COLO668 (cell line): ENCODE measurements at regions not wholly inside any gene's neighbourhood (a gene's known extent, or its start where the extent isn't known, plus 50 kb on each side); places are given as distances from the start of the nearest gene placed in this dataset.
"Not testable (repeated sequence)": the region's sequence is repeated elsewhere in the genome, so short reads cannot be mapped to it uniquely, and the experiment has no call there.

Experiments used
- DNase-seq: peaks from one replicate; lab custom pipeline; 2025; ENCODE audit not compliant: unreplicated experiment; lab: John Stamatoyannopoulos, UW

GRCh38 chr4:132344924-132345828 is 803.9 kb upstream of the PCDH10 start:
- DNase-seq: no peak

DNA sequence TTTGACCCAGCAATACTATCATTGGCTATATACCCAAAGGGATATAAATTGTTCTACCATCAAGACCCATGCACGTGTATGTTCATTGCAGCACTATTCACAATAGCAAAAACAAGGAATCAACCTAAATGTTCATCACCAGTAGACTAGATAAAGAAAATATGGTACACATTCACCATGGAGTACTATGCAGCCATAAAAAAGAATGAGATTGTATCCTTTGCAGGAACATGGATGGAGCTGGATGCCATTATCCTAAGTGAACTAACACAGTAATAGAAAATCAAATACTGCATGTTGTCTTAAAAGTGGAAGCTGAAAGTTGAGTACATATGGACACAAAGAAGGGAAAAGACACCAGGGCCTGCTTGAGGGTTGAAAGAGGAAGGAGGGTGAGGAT is 803.1 kb upstream of the PCDH10 start:
- no peak for DNase-seq

DNA sequence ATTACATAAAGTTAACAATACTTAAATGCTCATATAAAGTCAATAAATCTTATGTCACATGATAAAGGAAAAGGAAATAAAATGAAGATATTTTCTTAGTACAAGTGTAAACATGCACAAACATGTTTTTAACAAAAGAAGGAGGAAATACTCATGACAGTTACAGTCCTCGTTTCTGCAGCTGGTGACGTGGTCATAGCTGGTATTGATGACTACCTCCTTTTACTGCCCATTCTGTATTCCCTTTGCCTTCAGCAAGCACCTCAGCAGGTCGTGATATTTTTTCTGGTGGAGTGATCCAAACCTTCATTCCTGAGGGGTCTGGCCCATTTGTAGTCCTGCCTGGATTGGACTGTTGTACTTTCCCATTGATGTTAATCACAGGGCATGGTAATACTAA is 797.5 kb upstream of the PCDH10 start:
- not testable (repeated sequence) for DNase-seq

- DNase-seq: no peak
These were observed 766.9 kb upstream of the PCDH10 start for GRCh38 chr4:132382243-132382642.

DNA sequence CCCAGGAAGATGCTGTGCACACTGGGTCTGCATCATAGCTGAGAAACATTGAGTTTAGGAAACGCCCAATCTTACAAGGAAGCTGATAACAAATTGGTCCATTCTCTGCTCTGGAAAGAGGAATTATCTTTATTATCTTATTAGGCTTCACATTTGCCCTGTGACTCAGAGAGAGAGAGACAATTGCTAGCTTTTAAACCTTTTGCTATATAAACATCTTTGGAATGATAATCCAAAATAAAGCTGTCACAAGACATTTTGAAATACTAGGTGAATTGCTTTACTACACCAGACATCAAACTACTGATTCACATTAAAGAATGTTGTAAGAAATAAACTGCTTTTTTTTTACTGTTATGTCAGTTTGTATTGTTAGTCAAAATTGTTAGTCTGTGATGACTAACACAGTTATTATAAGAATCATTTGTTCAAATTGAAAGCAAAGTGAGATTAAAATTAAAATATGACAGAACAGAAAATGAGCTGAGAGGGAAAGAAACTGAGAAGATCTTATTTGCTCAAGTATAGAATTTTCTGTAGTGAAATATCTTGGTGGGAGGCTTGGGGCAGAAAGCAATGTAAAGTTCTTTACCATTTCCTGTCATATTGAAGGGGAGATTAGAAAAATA is 765.4 kb upstream of the PCDH10 start:
- no peak for DNase-seq

DNA sequence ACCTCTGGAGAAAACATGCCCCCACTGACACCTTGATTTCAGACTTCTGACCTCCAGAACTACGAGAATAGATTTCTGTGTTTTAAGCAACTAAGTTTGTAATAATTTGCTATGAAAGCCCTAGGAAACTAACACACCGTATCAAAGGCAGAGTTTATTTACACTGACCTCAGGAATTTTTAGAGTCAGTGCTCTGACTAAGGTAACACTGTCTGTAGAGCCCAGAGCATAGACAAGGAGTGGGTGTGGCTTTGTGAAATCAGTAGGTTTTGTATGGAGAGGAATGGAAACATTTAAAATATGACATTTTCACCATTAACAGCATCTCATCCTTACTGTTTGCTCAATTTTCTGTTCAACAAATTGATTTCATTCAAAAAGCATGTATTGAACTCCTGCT is 764.4 kb upstream of the PCDH10 start:
- DNase-seq: no peak

- DNase-seq: no peak
These were observed 763.0 kb upstream of the PCDH10 start for GRCh38 chr4:132386130-132386529.

DNA sequence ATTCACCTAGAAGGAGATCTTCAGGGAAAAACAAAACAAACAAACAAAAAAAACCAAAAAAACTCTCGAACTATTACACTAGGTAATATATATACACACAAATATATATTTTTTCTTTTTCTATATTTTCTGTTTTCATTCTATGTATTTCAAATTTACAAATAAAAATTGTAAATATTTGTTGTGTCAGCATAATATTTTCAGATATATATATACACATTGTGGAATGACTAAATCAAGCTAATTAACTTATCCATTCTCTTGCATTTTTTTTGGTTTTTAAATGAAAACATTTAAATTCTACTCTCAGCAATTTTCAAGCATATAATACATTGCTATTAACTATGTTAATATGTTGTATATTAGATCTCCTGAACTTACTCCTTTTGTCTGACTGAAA is 762.0 kb upstream of the PCDH10 start:
- DNase-seq: no peak

DNA sequence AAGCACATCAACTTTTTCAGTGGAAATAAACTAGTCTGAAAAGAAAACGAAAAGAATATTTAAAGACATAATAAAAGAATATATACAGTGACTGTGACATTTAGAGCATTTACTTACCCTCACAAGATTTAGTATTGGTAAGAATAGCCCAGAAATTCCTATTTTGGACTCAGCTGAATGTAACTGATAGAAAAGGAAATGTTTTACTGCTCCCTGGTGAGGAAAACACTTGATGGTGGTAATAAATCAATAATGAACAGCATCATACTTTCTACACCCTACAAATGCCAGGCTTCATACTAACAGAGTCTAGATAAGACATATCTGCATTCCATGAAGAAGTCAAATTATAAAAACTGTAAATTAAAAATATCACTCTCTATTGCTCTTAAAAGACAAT is 753.5 kb upstream of the PCDH10 start:
- no peak for DNase-seq

DNA sequence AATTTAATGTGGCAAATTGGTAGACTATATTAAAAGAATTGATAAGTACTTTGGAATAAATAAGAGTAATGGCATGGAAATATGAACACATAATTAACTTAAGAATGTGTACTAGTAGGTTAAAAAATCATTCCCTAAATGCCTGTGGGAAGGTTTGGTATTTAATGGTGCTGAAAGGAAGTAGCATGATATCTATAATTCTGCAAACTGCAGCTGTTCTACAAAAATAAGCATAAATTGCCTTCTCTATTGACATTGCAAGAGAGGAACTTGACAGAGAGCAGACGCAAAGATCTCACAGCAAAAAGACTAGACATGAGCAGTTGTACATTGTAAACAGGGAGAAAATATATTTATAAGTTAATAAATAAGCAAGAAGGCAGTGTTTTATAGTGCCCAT is 752.5 kb upstream of the PCDH10 start:
- no peak for DNase-seq

- no peak for DNase-seq
These were observed 731.9 kb upstream of the PCDH10 start for GRCh38 chr4:132417220-132417619.

- no peak for DNase-seq
These were observed 722.0 kb upstream of the PCDH10 start for GRCh38 chr4:132427125-132427524.

GRCh38 chr4:132437117-132437516 is 712.0 kb upstream of the PCDH10 start:
- no peak for DNase-seq

DNA sequence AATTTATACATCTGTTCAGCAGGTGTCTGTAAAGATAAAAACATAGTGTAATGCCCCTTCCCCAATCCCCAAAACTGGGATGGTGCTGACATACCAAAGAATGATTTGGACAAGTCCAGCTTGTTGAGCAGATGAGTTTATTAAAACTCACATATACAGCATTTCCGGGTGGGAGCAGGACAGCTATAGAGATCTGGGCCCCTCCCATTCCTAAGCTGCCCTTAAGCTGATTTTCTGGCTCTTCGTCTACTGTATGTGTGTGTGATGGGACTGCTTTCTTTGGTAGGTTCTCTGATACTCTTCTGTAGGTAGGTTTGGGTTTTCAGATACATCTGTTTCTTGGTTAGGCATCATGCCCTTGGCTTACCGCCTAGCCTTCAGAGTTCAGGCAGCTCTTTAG is 703.7 kb upstream of the PCDH10 start:
- no peak for DNase-seq

DNA sequence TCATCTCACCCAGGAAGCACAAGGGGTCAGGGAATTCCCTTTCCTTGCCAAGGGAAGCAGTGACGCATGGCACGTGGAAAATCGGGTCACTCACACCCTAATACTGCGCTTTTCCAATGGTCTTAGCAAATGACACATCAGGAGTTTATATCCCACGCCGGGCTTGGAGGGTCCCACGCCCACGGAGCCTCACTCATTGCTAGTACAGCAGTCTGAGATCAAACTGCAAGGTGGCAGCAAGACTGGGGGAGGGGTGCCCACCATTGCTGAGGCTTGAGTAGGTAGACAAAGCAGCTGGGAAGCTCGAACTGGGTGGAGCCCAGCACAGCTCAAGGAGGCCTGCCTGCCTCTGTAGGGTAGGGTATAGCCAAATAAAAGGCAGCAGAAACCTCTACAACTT is 691.1 kb upstream of the PCDH10 start:
- DNase-seq: not testable (repeated sequence)

DNA sequence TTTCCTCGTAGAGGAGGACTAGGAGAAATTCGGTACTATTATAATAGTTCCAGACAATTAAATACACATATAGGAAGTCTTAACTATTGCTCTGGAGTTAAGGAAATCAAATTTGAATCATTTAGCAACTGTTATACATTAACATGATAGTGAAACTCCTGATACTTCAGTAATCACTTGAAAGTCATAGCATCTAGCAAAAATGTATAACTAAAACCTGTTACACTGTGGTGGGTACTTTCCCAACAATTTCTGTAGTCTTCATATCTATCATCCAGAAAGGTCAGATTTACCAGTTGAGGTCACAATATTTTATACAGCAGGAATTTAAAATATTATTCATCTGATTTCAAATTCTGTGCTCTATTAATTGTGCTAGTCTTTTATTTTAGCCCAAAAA is 669.6 kb upstream of the PCDH10 start:
- DNase-seq: no peak

GRCh38 chr4:132488555-132488954 is 660.5 kb upstream of the PCDH10 start:
- DNase-seq: no peak

- no peak for DNase-seq
These were observed 655.6 kb upstream of the PCDH10 start for GRCh38 chr4:132493476-132493875.

DNA sequence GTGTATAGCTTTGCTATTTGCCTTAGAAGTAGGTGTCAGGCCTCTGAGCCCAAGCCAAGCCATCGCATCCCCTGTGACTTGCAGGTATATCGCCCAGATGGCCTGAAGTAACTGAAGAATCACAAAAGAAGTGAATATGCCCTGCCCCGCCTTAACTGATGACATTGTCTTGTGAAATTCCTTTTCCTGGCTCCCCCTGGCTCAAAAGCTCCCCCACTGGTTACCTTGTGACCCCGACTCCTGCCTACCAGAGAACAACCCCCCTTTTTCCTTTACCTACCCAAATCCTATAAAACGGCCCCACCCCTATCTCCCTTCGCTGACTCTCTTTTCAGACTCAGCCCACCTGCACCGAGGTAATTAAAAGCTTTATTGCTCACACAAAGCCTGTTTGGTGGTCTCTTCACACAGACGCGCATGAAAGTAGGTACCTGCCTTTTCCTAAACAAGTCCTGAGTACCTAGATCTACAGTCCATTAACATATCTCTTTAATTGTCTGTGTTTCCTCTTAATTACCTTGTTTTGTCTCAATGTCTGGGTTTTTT is 653.8 kb upstream of the PCDH10 start:
- not testable (repeated sequence) for DNase-seq

GRCh38 chr4:132498215-132498614 is 650.9 kb upstream of the PCDH10 start:
- no peak for DNase-seq

DNA sequence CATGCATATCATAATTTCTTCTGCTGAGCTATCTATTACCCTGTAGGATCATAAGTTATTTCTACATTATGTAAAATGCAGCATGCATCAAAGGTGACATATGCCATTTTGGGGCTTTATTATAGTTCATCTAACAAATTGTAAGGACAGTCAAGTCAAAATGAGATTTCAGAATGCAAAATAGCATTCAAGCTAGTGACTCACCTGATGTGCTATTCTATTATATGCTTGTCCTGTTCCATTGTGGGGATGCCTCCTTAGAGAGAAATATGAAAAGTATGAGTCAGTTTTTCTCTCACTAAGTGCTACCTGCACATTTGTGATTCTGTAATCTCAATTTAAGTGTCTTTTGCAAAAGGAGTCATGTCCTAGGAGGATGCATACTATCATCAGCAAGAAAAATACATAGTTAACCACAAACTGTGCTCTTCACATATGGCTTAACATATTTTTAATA is 647.0 kb upstream of the PCDH10 start:
- no peak for DNase-seq

- DNase-seq: no peak
These were observed 644.7 kb upstream of the PCDH10 start for GRCh38 chr4:132504438-132504837.
